ENCODE measurements at regions not wholly inside any gene's neighbourhood (a gene's known extent, or its start where the extent isn't known, plus 50 kb on each side); places are given as distances from the start of the nearest gene placed in this dataset.

GRCh38 chr5:3217771-3218495 is 377.7 kb upstream of the IRX1 start:
- WGBS: 75% methylated on average over 14 of the region's 22 CpGs
- Histone ChIP-seq H3K9me3 (no peaks in the 10 kb centered on the region), H3K27me3 (replicated peaks; ENCODE audit: insufficient read depth) (no peaks in the 10 kb centered on the region), H3K4me1 (replicated peaks) (no peaks in the 10 kb centered on the region), H3K36me3 (no peaks in the 10 kb centered on the region), H3K27ac (no peak overlapping the region), H3K4me3 (no peak overlapping the region)
- TF ChIP-seq POLR2A (IDR thresholded peaks at IDR 0.05) (no peak), CTCF (IDR thresholded peaks at IDR 0.05) (no peak), POLR2AphosphoS5 (IDR thresholded peaks at IDR 0.05) (no peak)
- no peak for DNase-seq (ENCODE audit: low spot score)
- intact Hi-C loops (cut with DNase I): no loop called here

GRCh38 chr5:3217114-3217513 is 378.5 kb upstream of the IRX1 start:
- Histone ChIP-seq H3K4me3 (no peak overlapping the region), H3K27ac (no peak overlapping the region), H3K36me3 (no peaks in the 10 kb centered on the region), H3K27me3 (replicated peaks; ENCODE audit: insufficient read depth) (no peaks in the 10 kb centered on the region), H3K4me1 (replicated peaks) (no peaks in the 10 kb centered on the region), H3K9me3 (no peaks in the 10 kb centered on the region)
- no peak for DNase-seq (ENCODE audit: low spot score)
- no peak for TF ChIP-seq POLR2A (IDR thresholded peaks at IDR 0.05)
- TF ChIP-seq CTCF (IDR thresholded peaks at IDR 0.05): no peak
- no peak for TF ChIP-seq POLR2AphosphoS5 (IDR thresholded peaks at IDR 0.05)
- 88% methylated on average over 10 of the region's 10 CpGs for WGBS
- intact Hi-C loops (cut with DNase I): no loop called here

DNA sequence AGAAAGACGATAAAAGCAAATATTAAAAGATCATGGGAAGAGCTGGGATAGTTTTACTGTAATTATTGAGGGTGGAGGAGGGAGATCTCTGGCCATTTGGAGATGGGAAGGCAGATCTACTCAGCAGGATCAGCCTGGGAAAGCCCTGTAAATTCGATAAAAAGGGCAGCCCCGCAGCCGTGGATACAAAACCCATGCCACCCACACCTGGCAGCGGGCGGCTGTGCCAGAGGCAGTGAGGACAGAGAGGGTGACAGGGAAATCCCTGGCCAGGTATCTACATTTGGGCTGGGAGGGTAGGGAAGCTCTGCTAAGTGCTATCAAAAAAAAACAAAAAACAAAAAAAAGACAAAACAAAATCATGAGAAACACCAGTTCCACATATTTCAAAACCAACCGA is 379.2 kb upstream of the IRX1 start:
- DNase-seq (ENCODE audit: low spot score): no peak
- intact Hi-C loops (cut with DNase I): no loop called here
- no peak overlapping the region for H3K27ac ChIP-seq
- no peaks in the 10 kb centered on the region for H3K9me3 ChIP-seq
- H3K36me3 ChIP-seq: no peaks in the 10 kb centered on the region
- no peaks in the 10 kb centered on the region for H3K4me1 ChIP-seq (replicated peaks)
- H3K4me3 ChIP-seq: no peak overlapping the region
- no peak for TF ChIP-seq CTCF (IDR thresholded peaks at IDR 0.05)
- no peak for TF ChIP-seq POLR2A (IDR thresholded peaks at IDR 0.05)
- no peak for TF ChIP-seq POLR2AphosphoS5 (IDR thresholded peaks at IDR 0.05)
- no peaks in the 10 kb centered on the region for H3K27me3 ChIP-seq (replicated peaks; ENCODE audit: insufficient read depth)
- WGBS: 73% methylated on average over 7 of the region's 7 CpGs

DNA sequence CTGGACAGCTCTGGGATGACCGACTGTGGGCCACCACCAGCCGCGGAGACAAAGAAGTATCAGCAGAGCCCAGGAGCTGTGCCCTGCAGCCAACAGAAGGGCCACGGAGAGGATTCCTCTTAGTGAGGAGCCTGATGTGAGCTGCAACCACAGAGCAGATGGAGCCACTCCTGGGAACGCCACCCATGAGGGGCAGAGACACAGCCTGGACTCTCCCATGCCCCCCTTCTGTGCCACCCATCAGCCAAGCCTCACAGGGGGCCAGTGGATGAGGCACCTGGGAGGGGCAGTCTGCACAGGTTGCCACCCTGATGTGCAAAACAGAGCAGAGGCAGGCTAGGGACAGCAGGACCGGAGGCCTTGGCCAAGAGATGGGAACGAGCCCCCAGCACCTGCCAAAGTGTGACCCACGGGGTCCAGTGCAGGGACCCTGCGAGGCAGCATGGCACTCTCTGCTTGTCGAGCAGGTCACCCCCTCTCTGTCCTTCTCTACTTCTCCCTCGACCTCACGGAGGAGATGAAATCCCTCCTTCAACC is 380.7 kb upstream of the IRX1 start:
- Histone ChIP-seq H3K27ac (no peak overlapping the region), H3K36me3 (no peaks in the 10 kb centered on the region), H3K4me3 (no peak overlapping the region), H3K4me1 (replicated peaks) (no peaks in the 10 kb centered on the region), H3K9me3 (no peaks in the 10 kb centered on the region), H3K27me3 (replicated peaks; ENCODE audit: insufficient read depth) (no peaks in the 10 kb centered on the region)
- WGBS: 95% methylated on average over 12 of the region's 12 CpGs
- no peak for DNase-seq (ENCODE audit: low spot score)
- no peak for TF ChIP-seq POLR2A (IDR thresholded peaks at IDR 0.05)
- no peak for TF ChIP-seq CTCF (IDR thresholded peaks at IDR 0.05)
- TF ChIP-seq POLR2AphosphoS5 (IDR thresholded peaks at IDR 0.05): no peak
- intact Hi-C loops (cut with DNase I): no loop called here

GRCh38 chr5:3214396-3214795 is 381.2 kb upstream of the IRX1 start:
- TF ChIP-seq POLR2A (IDR thresholded peaks at IDR 0.05): no peak
- TF ChIP-seq CTCF (IDR thresholded peaks at IDR 0.05): no peak
- no peak for TF ChIP-seq POLR2AphosphoS5 (IDR thresholded peaks at IDR 0.05)
- no peak for DNase-seq (ENCODE audit: low spot score)
- intact Hi-C loops (cut with DNase I): no loop called here
- H3K4me1 ChIP-seq (replicated peaks): no peaks in the 10 kb centered on the region
- H3K27me3 ChIP-seq (replicated peaks; ENCODE audit: insufficient read depth): no peaks in the 10 kb centered on the region
- H3K9me3 ChIP-seq: no peaks in the 10 kb centered on the region
- no peak overlapping the region for H3K27ac ChIP-seq
- 62% methylated on average over 8 of the region's 8 CpGs for WGBS
- H3K36me3 ChIP-seq: no peaks in the 10 kb centered on the region
- no peak overlapping the region for H3K4me3 ChIP-seq
